Mammary epithelial cell (primary cell): ENCODE measurements at regions not wholly inside any gene's neighbourhood (a gene's known extent, or its start where the extent isn't known, plus 50 kb on each side); places are given as distances from the start of the nearest gene placed in this dataset.

Experiments used
- CTCF ChIP-seq, 2 donors: IDR thresholded peaks in 1 of 2; conservative IDR thresholded peaks in 1 of 2; 2 replicates each; pipeline ENCODE4 v1.5.1; 2011 to 2012; ENCODE audit warnings: inconsistent platforms in 2 of 2, low read length in 2 of 2, mild to moderate bottlenecking in 2 of 2, control low read depth in 1 of 2, low read depth in 1 of 2; ENCODE audit not compliant: insufficient read depth in 1 of 2; ENCODE audit errors: extremely low read depth in 1 of 2
- EZH2 ChIP-seq: IDR thresholded peaks from 2 replicates; pipeline ENCODE4 v1.6.1; 2012; ENCODE audit warnings: low read length, inconsistent platforms, borderline replicate concordance

- no peak for TF ChIP-seq CTCF (conservative IDR thresholded peaks at IDR 0.05 in 1 of 2, IDR thresholded peaks at IDR 0.05 in 1 of 2; ENCODE audit: extremely low read depth in 1 of 2, insufficient read depth in 1 of 2, low read depth in 1 of 2, low read length in 2 of 2)
- no peak for TF ChIP-seq EZH2
These were observed 376.4 kb downstream of the HTR7 start for GRCh38 chr10:90481326-90481923.
